HepG2 (cell line): ENCODE measurements at regions not wholly inside any gene's neighbourhood (a gene's known extent, or its start where the extent isn't known, plus 50 kb on each side); places are given as distances from the start of the nearest gene placed in this dataset.
A peak's percentile ranks its signal among the peaks of the same experiment; 100 is the strongest.
"Not testable (repeated sequence)": the region's sequence is repeated elsewhere in the genome, so short reads cannot be mapped to it uniquely, and the experiment has no call there.

Source experiments
- ATAC-seq: fragments of 200-7000 bp; cut with Tn5 transposase; 3 replicates; pipeline ENCODE4 v1.9.1; 2020; ENCODE audit warnings: mild to moderate bottlenecking, moderate library complexity
- BruUV-seq: library from RNA; stranded (reverse); fragments of 400-500 nt; replicated peaks from 2 replicates; lab custom pipeline; 2021; lab: Mats Ljungman, UMichigan
- CTCF ChIA-PET: fragments of 300-600 bp; formaldehyde crosslinking; extraction: SDS; loops from one replicate; lab custom pipeline; 2021; ENCODE audit warnings: low total read pairs, inconsistent platforms, low intra/inter-chr PET ratio; lab: Yijun Ruan, JAX
- POLR2A ChIA-PET: fragments of 350-600 bp; sonication (Branson Sonifier 250); formaldehyde crosslinking; loops from one replicate; lab custom pipeline; 2020; ENCODE audit warnings: antibody characterized with exemption, inconsistent platforms; lab: Yijun Ruan, JAX
- DNase-seq: peaks from one replicate; pipeline ENCODE4 v3.0.0-alpha.2; 2015; ENCODE audit warnings: low spot score
- FAIRE-seq: peaks from 3 replicates; lab custom pipeline; 2011; peaks lifted over from hg19 to GRCh38; lab: Jason Lieb, UNC
- H2AFZ ChIP-seq: one replicate; pipeline ENCODE4 v1.6.1; 2011; ENCODE audit warnings: low read length, inconsistent platforms
- H3K27ac ChIP-seq: fragments of 300-600 bp; 3 replicates; pipeline ENCODE4 v1.8.0; 2011; ENCODE audit warnings: mixed run types, mild to moderate bottlenecking, mixed read lengths, low read length, inconsistent platforms; ENCODE audit not compliant: insufficient read depth; ENCODE audit errors: extremely low read length
- H3K27me3 ChIP-seq, 2 experiments: fragments of 200-600 bp in 1 of 2; 2 replicates in 1 of 2; 3 replicates in 1 of 2; pipeline versions ENCODE4 v1.6.0 to v1.8.0; 2011; ENCODE audit warnings: low read length in 2 of 2, mild to moderate bottlenecking in 2 of 2, moderate library complexity in 2 of 2, inconsistent platforms in 1 of 2; ENCODE audit not compliant: insufficient read depth in 2 of 2, control insufficient read depth in 1 of 2
- H3K36me3 ChIP-seq, 2 experiments: fragments of 200-600 bp in 1 of 2; replicated peaks in 1 of 2; 2 replicates in 1 of 2; 3 replicates in 1 of 2; pipeline versions ENCODE4 v1.5.1 to v1.8.0; 2011; ENCODE audit warnings: low read length in 2 of 2, inconsistent platforms in 1 of 2; ENCODE audit not compliant: insufficient read depth in 2 of 2, control insufficient read depth in 1 of 2
- H3K4me1 ChIP-seq: 2 replicates; pipeline ENCODE4 v1.5.1; 2012; ENCODE audit warnings: low read length, inconsistent platforms; ENCODE audit not compliant: insufficient read depth
- H3K4me2 ChIP-seq: 2 replicates; pipeline ENCODE4 v1.6.0; 2011; ENCODE audit warnings: low read depth, low read length, inconsistent platforms
- H3K4me3 ChIP-seq, 3 experiments: fragments of 200-600 bp in 1 of 3; sonication (generic), shearing (Covaris generic) in 1 of 3; replicated peaks in 1 of 3; 2 replicates each; pipeline ENCODE4 v1.5.1; 2011 to 2016; ENCODE audit warnings: low read length in 3 of 3, inconsistent platforms in 2 of 3, low read depth in 2 of 3, mild to moderate bottlenecking in 2 of 3, control low read depth in 1 of 3, mixed read lengths in 1 of 3; ENCODE audit not compliant: insufficient read depth in 1 of 3
- H3K79me2 ChIP-seq: one replicate; pipeline ENCODE4 v1.6.1; 2011; ENCODE audit warnings: low read length, inconsistent platforms; ENCODE audit not compliant: insufficient read depth
- H3K9ac ChIP-seq: 2 replicates; pipeline ENCODE4 v1.6.0; 2011; ENCODE audit warnings: mild to moderate bottlenecking, low read depth, low read length, inconsistent platforms; ENCODE audit not compliant: insufficient read depth
- H3K9me3 ChIP-seq: 2 replicates; pipeline ENCODE4 v1.5.1; 2012; ENCODE audit warnings: mild to moderate bottlenecking, low read length
- H4K20me1 ChIP-seq: 2 replicates; pipeline ENCODE4 v1.6.0; 2011; ENCODE audit warnings: inconsistent platforms, mild to moderate bottlenecking, low read length, moderate library complexity; ENCODE audit not compliant: insufficient read depth
- CBX1 ChIP-seq: IDR thresholded peaks from one replicate; pipeline ENCODE4 v1.6.1; 2016; ENCODE audit warnings: antibody characterized with exemption, low read depth
- GATAD2A ChIP-seq: IDR thresholded peaks from 2 replicates; pipeline ENCODE4 v1.6.1; 2016
- GMEB2 ChIP-seq: IDR thresholded peaks from 2 replicates; pipeline ENCODE4 v1.6.1; 2016; ENCODE audit warnings: missing biosample characterization, missing genetic modification reagents, low read depth
- HNRNPLL ChIP-seq: fragments of 200-400 bp; formaldehyde crosslinking; IDR thresholded peaks from 2 replicates; pipeline ENCODE4 v1.6.1; 2017; ENCODE audit warnings: mild to moderate bottlenecking, low read depth, low read length; ENCODE audit not compliant: poor library complexity, severe bottlenecking
- KDM2A ChIP-seq: sonication (generic); formaldehyde crosslinking; IDR thresholded peaks from 2 replicates; pipeline ENCODE4 v1.4.0; 2020; ENCODE audit warnings: low read depth, missing genetic modification reagents, borderline replicate concordance
- NR2F6 ChIP-seq, 2 experiments: IDR thresholded peaks; 2 replicates each; pipeline ENCODE4 v1.6.1; 2016; ENCODE audit warnings: antibody characterized with exemption in 1 of 2, mild to moderate bottlenecking in 1 of 2
- PHF20 ChIP-seq: sonication (generic); formaldehyde crosslinking; IDR thresholded peaks from 2 replicates; pipeline ENCODE4 v1.5.0; 2020; ENCODE audit warnings: mild to moderate bottlenecking, missing genetic modification reagents
- SKI ChIP-seq: fragments of 450-650 bp; IDR thresholded peaks from one replicate; pipeline ENCODE4 v1.6.1; 2018; ENCODE audit warnings: mild to moderate bottlenecking; ENCODE audit not compliant: partially characterized antibody
- TBX2 ChIP-seq: sonication (generic); formaldehyde crosslinking; IDR thresholded peaks from 2 replicates; pipeline ENCODE4 v1.5.0; 2020; ENCODE audit warnings: missing genetic modification reagents, mild to moderate bottlenecking, borderline replicate concordance
- THAP9 ChIP-seq: sonication (generic); formaldehyde crosslinking; IDR thresholded peaks from 2 replicates; pipeline ENCODE4; 2020; ENCODE audit warnings: missing genetic modification reagents, mild to moderate bottlenecking, borderline replicate concordance
- ZNF350 ChIP-seq: sonication (generic); formaldehyde crosslinking; IDR thresholded peaks from 2 replicates; pipeline ENCODE4 v1.4.0; 2020; ENCODE audit warnings: mild to moderate bottlenecking, low read depth, missing genetic modification reagents, borderline replicate concordance
- WGBS: methylation state at CpG from one replicate; pipeline ENCODE4 v1.1.6; 2017; ENCODE audit warnings: low lambda C conversion rate; 5-methylcytosine and 5-hydroxymethylcytosine counted together
- in situ Hi-C: cut with HindIII; loops from 2 replicates; pipeline ENCODE4 v1.10.0; 2017; ENCODE audit warnings: low pct_unique_long_range_greater_than_20kb; ENCODE audit not compliant: extremely low pct_ligation_motif_present
- intact Hi-C: fragments of 100-400 bp; cut with micrococcal nuclease; formaldehyde crosslinking; loops from one replicate; pipeline ENCODE4 v1.10.0; 2022; ENCODE audit not compliant: unreplicated experiment
- TF ChIP-seq, protein P1 (sequence below): sonication (generic); formaldehyde crosslinking; IDR thresholded peaks from 2 replicates; pipeline ENCODE4 v1.4.0; 2020; ENCODE audit warnings: mild to moderate bottlenecking, missing genetic modification reagents
- TF ChIP-seq, protein P2 (sequence below): fragments of 450-650 bp; IDR thresholded peaks from 2 replicates; pipeline ENCODE4 v1.6.1; 2016

- in situ Hi-C loops; BruUV-seq; H4K20me1 ChIP-seq; CTCF ChIA-PET; H2AFZ ChIP-seq; intact Hi-C loops; H3K27me3 ChIP-seq; H3K9me3 ChIP-seq; H3K36me3 ChIP-seq; FAIRE-seq; TF ChIP-seq NR2F6 (IDR thresholded peaks at IDR 0.05): not testable (repeated sequence)
- Histone ChIP-seq H3K9ac (peak overlapping the region; percentile 78), H3K4me3 (peak overlapping the region; percentile 57 to 75 (median 71); a peak in 5 of 6 replicates), H3K27ac (peak overlapping the region; percentile 81), H3K4me1 (peaks cover 45% of the 10 kb centered on the region), H3K4me2 (peak overlapping the region; percentile 62; the same call in 1 of the 2 replicates), H3K79me2 (peaks cover 17% of the 10 kb centered on the region)
- POLR2A ChIA-PET = interaction anchor here (1.2 kb wide), 1 partner anchor 49 kb away, joined by 4 read pairs; no protein-coding TSS in a partner anchor
- WGBS = under 1% methylated on average over 26 of the region's 109 CpGs
- DNase-seq (peak; percentile 86), ATAC-seq (peak; percentile 85)
- TF ChIP-seq SKI (peak; percentile 13), KDM2A (CRISPR knock-in tag) (peak; percentile 22; the same call in 1 of the 2 replicates), HNRNPLL (peak; percentile 58), GATAD2A (CRISPR knock-in tag) (0 out of 2 replicates have a peak, but pooled peaks have one; percentile 12), ZNF350 (CRISPR knock-in tag) (peak; percentile 67; the same call in 1 of the 2 replicates), GMEB2 (CRISPR knock-in tag) (peak; percentile 75; the same call in 1 of the 2 replicates), THAP9 (CRISPR knock-in tag) (peak; percentile 76; the same call in 1 of the 2 replicates), TBX2 (peak; percentile 28; the same call in 1 of the 2 replicates), NR2F6 (CRISPR knock-in tag; IDR thresholded peaks at IDR 0.05) (peak; percentile 51; the same call in 1 of the 2 replicates), CBX1 (peak; percentile 25), PHF20 (CRISPR knock-in tag) (peak; percentile 63)
- TF ChIP-seq, protein P1, sequence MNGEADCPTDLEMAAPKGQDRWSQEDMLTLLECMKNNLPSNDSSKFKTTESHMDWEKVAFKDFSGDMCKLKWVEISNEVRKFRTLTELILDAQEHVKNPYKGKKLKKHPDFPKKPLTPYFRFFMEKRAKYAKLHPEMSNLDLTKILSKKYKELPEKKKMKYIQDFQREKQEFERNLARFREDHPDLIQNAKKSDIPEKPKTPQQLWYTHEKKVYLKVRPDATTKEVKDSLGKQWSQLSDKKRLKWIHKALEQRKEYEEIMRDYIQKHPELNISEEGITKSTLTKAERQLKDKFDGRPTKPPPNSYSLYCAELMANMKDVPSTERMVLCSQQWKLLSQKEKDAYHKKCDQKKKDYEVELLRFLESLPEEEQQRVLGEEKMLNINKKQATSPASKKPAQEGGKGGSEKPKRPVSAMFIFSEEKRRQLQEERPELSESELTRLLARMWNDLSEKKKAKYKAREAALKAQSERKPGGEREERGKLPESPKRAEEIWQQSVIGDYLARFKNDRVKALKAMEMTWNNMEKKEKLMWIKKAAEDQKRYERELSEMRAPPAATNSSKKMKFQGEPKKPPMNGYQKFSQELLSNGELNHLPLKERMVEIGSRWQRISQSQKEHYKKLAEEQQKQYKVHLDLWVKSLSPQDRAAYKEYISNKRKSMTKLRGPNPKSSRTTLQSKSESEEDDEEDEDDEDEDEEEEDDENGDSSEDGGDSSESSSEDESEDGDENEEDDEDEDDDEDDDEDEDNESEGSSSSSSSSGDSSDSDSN (CRISPR knock-in tag) = peak; percentile 91
- TF ChIP-seq, protein P2, sequence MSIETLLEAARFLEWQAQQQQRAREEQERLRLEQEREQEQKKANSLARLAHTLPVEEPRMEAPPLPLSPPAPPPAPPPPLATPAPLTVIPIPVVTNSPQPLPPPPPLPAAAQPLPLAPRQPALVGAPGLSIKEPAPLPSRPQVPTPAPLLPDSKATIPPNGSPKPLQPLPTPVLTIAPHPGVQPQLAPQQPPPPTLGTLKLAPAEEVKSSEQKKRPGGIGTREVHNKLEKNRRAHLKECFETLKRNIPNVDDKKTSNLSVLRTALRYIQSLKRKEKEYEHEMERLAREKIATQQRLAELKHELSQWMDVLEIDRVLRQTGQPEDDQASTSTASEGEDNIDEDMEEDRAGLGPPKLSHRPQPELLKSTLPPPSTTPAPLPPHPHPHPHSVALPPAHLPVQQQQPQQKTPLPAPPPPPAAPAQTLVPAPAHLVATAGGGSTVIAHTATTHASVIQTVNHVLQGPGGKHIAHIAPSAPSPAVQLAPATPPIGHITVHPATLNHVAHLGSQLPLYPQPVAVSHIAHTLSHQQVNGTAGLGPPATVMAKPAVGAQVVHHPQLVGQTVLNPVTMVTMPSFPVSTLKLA = 0 out of 2 replicates have a peak, but pooled peaks have one; percentile 10
These were observed 96.3 kb upstream of the SAMD11 start for GRCh38 chr1:827211-828063.
